CD14-positive monocyte (primary cell): ENCODE measurements at regions not wholly inside any gene's neighbourhood (a gene's known extent, or its start where the extent isn't known, plus 50 kb on each side); places are given as distances from the start of the nearest gene placed in this dataset.

Experiments used
- DNase-seq, 3 donors: peaks; one replicate each; pipeline ENCODE4 v3.0.0-alpha.2; 2011 to 2022
- H2AFZ ChIP-seq: 2 replicates; pipeline ENCODE4 v1.6.0; 2012; ENCODE audit warnings: mild to moderate bottlenecking, low read depth, low read length, inconsistent platforms; ENCODE audit not compliant: insufficient read depth, poor library complexity, severe bottlenecking
- H3K27ac ChIP-seq, 2 donors: 1 replicate in 1 of 2; 2 replicates in 1 of 2; pipeline ENCODE4 v1.5.1; 2012 to 2013; ENCODE audit warnings: low read length in 2 of 2, control low read depth in 1 of 2, inconsistent platforms in 1 of 2, low read depth in 1 of 2, mild to moderate bottlenecking in 1 of 2
- H3K27me3 ChIP-seq, 2 donors: one replicate each; pipeline versions ENCODE4 v1.6.0 to v1.6.1; 2011 to 2013; ENCODE audit warnings: low read length in 2 of 2; ENCODE audit not compliant: control insufficient read depth in 2 of 2, insufficient read depth in 2 of 2
- H3K36me3 ChIP-seq, 2 donors: replicated peaks in 1 of 2; 1 replicate in 1 of 2; 2 replicates in 1 of 2; pipeline versions ENCODE4 v1.5.1 to v1.6.1; 2012 to 2013; ENCODE audit warnings: low read length in 2 of 2, control low read depth in 1 of 2, inconsistent platforms in 1 of 2, mild to moderate bottlenecking in 1 of 2; ENCODE audit not compliant: insufficient read depth in 2 of 2, control insufficient read depth in 1 of 2
- H3K4me1 ChIP-seq, 2 donors: 1 replicate in 1 of 2; 2 replicates in 1 of 2; pipeline versions ENCODE4 v1.5.1 to v1.6.1; 2012 to 2013; ENCODE audit warnings: low read length in 2 of 2, control low read depth in 1 of 2, inconsistent platforms in 1 of 2, mild to moderate bottlenecking in 1 of 2, moderate library complexity in 1 of 2; ENCODE audit not compliant: insufficient read depth in 2 of 2, control insufficient read depth in 1 of 2
- H3K4me2 ChIP-seq: replicated peaks from 2 replicates; pipeline ENCODE3; 2012; ENCODE audit warnings: low read length, moderate library complexity, mild to moderate bottlenecking; ENCODE audit not compliant: poor library complexity, severe bottlenecking; ENCODE audit errors: extremely low read depth
- H3K4me3 ChIP-seq, 3 experiments: fragments of 200-600 bp in 1 of 3; sonication (generic) in 1 of 3; replicated peaks in 1 of 3; 1 replicate in 2 of 3; 2 replicates in 1 of 3; pipeline ENCODE4 v1.5.1; 2011 to 2013; ENCODE audit warnings: low read length in 3 of 3, mild to moderate bottlenecking in 3 of 3, control low read depth in 2 of 3, low read depth in 2 of 3, inconsistent platforms in 1 of 3, moderate library complexity in 1 of 3
- H3K79me2 ChIP-seq: 2 replicates; pipeline ENCODE4 v1.6.0; 2012; ENCODE audit warnings: mild to moderate bottlenecking, control low read depth, inconsistent platforms, low read length, moderate library complexity; ENCODE audit not compliant: insufficient read depth
- H3K9ac ChIP-seq: 2 replicates; pipeline ENCODE4 v1.6.0; 2017; ENCODE audit warnings: low read length, mild to moderate bottlenecking; ENCODE audit not compliant: insufficient read depth, poor library complexity, severe bottlenecking
- H3K9me3 ChIP-seq, 2 donors: replicated peaks in 1 of 2; 1 replicate in 1 of 2; 2 replicates in 1 of 2; pipeline versions ENCODE4 v1.5.1 to v1.6.1; 2012 to 2013; ENCODE audit warnings: low read length in 2 of 2, control low read depth in 1 of 2; ENCODE audit not compliant: control insufficient read depth in 1 of 2, insufficient read depth in 1 of 2
- H4K20me1 ChIP-seq: 2 replicates; pipeline ENCODE4 v1.6.0; 2012; ENCODE audit warnings: mild to moderate bottlenecking, low read length, control low read depth, moderate library complexity; ENCODE audit not compliant: insufficient read depth
- H3K27ac Mint-ChIP-seq, 7 donors: one replicate each; pipeline ENCODE4 v1.8.0; 2020; ENCODE audit warnings: mild to moderate bottlenecking in 7 of 7, mixed read lengths in 7 of 7, moderate library complexity in 6 of 7, inconsistent platforms in 2 of 7
- H3K27me3 Mint-ChIP-seq, 3 donors: one replicate each; pipeline ENCODE4 v1.8.0; 2021 to 2022; ENCODE audit warnings: low read depth in 3 of 3, mild to moderate bottlenecking in 3 of 3, mixed read lengths in 3 of 3, moderate library complexity in 3 of 3, inconsistent platforms in 1 of 3
- H3K36me3 Mint-ChIP-seq, 2 donors: one replicate each; pipeline ENCODE4 v1.8.0; 2020; ENCODE audit warnings: mixed read lengths in 2 of 2, inconsistent platforms in 1 of 2, mild to moderate bottlenecking in 1 of 2
- H3K4me1 Mint-ChIP-seq: one replicate; pipeline ENCODE4 v1.8.0; 2020; ENCODE audit warnings: mild to moderate bottlenecking, mixed read lengths
- H3K4me3 Mint-ChIP-seq, 2 donors: one replicate each; pipeline ENCODE4 v1.8.0; 2020; ENCODE audit warnings: mild to moderate bottlenecking in 2 of 2, mixed read lengths in 2 of 2, moderate library complexity in 1 of 2
- H3K9me3 Mint-ChIP-seq, 7 donors: one replicate each; pipeline ENCODE4 v1.8.0; 2020 to 2022; ENCODE audit warnings: mixed read lengths in 7 of 7, mild to moderate bottlenecking in 6 of 7, moderate library complexity in 6 of 7, inconsistent platforms in 2 of 7
- CTCF ChIP-seq: fragments of 200-600 bp; IDR thresholded peaks from one replicate; pipeline ENCODE4 v1.8.0; 2022; ENCODE audit warnings: antibody characterized with exemption, mild to moderate bottlenecking
- WGBS: methylation state at CpG from one replicate; pipeline ENCODE4 v1.1.5; 2013; ENCODE audit warnings: missing lambda C conversion rate; ENCODE audit not compliant: insufficient coverage; 5-methylcytosine and 5-hydroxymethylcytosine counted together
- intact Hi-C, 2 donors: fragments of 100-400 bp; cut with micrococcal nuclease; formaldehyde crosslinking; loops; one replicate each; pipeline versions ENCODE4 v1.15.0 to v1.15.1; 2023

- Histone ChIP-seq H3K79me2 (no peaks in the 10 kb centered on the region), H3K4me2 (no peak overlapping the region), H3K4me1 (no peaks in the 10 kb centered on the region), H3K9me3 (no peaks in the 10 kb centered on the region), H4K20me1 (no peaks in the 10 kb centered on the region), H3K9ac (no peak overlapping the region), H3K27me3 (no peaks in the 10 kb centered on the region), H2AFZ (no peak overlapping the region), H3K4me3 (no peak overlapping the region), H3K36me3 (no peaks in the 10 kb centered on the region), H3K27ac (no peak overlapping the region)
- H3K27me3 Mint-ChIP-seq, result no peaks in the 10 kb centered on the region
- no peaks in the 10 kb centered on the region for H3K36me3 Mint-ChIP-seq
- no peak for DNase-seq
- no CpG with 5 or more reads among the region's 3 CpGs for WGBS
- H3K27ac Mint-ChIP-seq, result no peak overlapping the region
- peaks cover 0 to 4% (median 0%) of the 10 kb centered on the region in 7 donors for H3K9me3 Mint-ChIP-seq
- TF ChIP-seq CTCF, result no peak
- peaks cover 6% of the 10 kb centered on the region for H3K4me1 Mint-ChIP-seq
- intact Hi-C loops, result no loop called here
- H3K4me3 Mint-ChIP-seq, result no peak overlapping the region
Observed at GRCh38 chr4:123890889-123891288, 494.3 kb downstream of the SPRY1 start.

GRCh38 chr4:123891881-123892280 is 495.3 kb downstream of the SPRY1 start:
- H3K9ac ChIP-seq, result no peak overlapping the region
- 90% methylated on average over 2 of the region's 3 CpGs for WGBS
- H3K4me2 ChIP-seq, result no peak overlapping the region
- H4K20me1 ChIP-seq, result no peaks in the 10 kb centered on the region
- intact Hi-C loops, result no loop called here
- Mint-ChIP-seq H3K9me3 (peaks cover 0 to 4% (median 0%) of the 10 kb centered on the region in 7 donors), H3K27ac (no peak overlapping the region), H3K4me1 (peaks cover 6% of the 10 kb centered on the region), H3K36me3 (no peaks in the 10 kb centered on the region), H3K4me3 (no peak overlapping the region), H3K27me3 (no peaks in the 10 kb centered on the region)
- no peak overlapping the region for H3K27ac ChIP-seq
- no peak overlapping the region for H2AFZ ChIP-seq
- H3K79me2 ChIP-seq, result no peaks in the 10 kb centered on the region
- H3K36me3 ChIP-seq, result no peaks in the 10 kb centered on the region
- H3K4me3 ChIP-seq, result no peak overlapping the region
- H3K27me3 ChIP-seq, result no peaks in the 10 kb centered on the region
- H3K9me3 ChIP-seq, result no peaks in the 10 kb centered on the region
- H3K4me1 ChIP-seq, result no peaks in the 10 kb centered on the region
- no peak for TF ChIP-seq CTCF
- no peak for DNase-seq
